ENCODE measurements at regions not wholly inside any gene's neighbourhood (a gene's known extent, or its start where the extent isn't known, plus 50 kb on each side); places are given as distances from the start of the nearest gene placed in this dataset.
A peak's percentile ranks its signal among the peaks of the same experiment; 100 is the strongest.

DNA sequence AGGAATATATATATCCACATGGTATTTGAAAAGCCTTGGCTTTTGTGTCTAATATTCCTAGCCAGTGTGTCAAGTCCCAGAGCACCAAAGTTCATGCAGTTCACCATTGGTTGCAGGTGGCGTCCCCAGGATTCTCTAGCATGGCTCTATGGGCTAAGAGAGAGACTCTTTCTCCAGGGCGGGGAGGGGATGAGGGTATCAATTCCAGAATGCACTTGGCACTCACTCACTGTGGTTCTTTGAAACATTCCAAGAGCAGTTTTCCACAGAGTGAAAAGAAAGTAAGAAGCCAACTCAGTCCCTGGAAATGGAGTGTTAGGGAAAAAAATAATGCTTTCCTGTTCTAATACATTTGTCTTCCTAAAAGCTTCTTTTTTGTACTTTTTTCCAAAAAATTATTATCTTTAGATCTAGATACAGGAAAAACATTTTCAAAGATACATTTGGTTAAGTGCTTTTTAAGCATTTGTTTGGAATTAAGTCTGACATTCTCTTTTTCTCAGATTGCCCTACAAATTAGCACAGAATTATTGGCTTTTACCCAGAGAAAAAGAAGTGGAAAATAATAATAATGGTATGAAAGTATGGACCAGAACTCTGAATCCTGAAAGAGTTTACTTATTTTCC lies 239.9 kb downstream of the PAX3 start:
- DNase-seq = no peak

- DNase-seq = peak; percentile 25
Measured at GRCh38 chr2:222057347-222058073, 241.3 kb downstream of the PAX3 start.

DNA sequence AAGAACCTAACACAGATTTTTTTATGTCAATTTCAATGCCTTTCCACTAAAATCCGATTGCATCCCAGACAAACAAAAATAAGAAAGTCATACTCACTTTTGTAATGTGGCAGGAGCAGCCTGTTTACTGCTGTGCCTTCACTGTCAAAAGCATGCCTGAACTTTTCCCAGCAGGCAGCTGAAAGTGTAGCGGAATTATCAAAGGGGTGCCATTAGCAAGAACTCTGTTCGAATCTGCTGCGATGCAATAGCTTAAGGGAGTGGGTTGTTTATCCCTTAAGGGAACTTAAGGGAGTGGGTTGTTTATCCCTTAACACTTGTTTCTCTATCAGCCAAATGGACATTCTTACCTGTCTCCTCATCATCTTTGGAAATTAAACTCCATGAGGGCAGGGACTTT lies 243.5 kb downstream of the PAX3 start:
- no peak for DNase-seq

DNA sequence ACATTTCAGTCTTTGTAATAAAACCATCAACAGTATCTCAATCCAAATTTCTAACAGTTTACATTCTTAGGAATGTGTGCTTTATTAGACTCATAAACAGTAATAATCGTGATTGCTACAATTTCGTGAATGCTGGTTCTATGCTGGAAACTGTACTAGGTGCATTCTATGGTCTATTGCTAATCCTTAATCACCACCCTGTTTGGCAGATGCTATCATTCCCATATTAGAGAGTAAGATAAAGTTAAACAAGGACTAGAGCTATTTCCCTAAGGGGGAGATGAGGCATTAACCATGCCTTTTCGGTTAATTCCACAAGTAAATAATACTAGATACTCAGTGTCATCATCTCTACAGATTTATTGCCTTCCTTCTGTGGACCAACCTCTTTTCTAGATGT lies 244.0 kb downstream of the PAX3 start:
- no peak for DNase-seq

DNA sequence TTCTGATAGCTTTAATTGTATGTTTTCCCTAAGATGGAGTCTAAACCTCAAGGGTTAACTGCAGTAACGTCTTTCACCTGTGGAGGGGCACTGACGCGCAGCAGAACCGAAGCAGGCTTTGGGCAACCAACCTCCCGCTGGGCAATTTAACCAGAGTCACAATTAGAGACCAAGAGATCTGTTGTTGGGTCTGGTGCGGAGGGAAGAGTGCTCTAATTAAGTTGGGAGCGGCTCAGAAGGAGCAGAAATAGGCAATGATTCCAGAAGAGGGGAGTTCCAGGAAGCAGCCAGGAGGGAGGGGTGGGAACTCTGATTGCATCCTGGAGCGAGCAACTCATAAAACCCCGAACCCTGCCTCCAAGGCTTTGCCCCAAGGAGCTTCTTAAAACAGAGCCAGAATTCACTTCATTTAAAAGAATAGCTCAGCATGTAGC lies 245.8 kb downstream of the PAX3 start:
- DNase-seq = no peak

- DNase-seq = no peak
Measured at GRCh38 chr2:222050981-222051380, 247.8 kb downstream of the PAX3 start.

DNA sequence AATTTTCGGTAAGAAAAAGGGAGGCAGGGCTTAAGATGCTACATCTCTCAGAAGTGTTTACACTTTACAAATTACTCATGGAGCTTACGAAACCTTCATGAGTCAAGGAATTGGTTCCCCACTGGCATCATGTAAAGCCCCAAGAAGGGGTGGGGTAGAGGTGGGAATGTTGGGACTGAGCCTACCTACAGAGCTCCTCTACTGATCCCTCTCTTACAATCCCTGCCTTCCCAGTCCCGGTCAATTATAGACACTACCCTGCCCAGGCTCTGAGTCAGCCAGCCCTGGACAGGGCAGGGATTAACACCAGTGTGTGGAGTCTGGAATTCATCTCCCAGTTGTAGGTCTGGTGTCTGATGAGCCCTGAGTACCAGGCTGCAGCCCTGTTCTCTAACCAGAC lies 248.9 kb downstream of the PAX3 start:
- no peak for DNase-seq

GRCh38 chr2:222043897-222044296 lies 254.9 kb downstream of the PAX3 start:
- DNase-seq = no peak

DNA sequence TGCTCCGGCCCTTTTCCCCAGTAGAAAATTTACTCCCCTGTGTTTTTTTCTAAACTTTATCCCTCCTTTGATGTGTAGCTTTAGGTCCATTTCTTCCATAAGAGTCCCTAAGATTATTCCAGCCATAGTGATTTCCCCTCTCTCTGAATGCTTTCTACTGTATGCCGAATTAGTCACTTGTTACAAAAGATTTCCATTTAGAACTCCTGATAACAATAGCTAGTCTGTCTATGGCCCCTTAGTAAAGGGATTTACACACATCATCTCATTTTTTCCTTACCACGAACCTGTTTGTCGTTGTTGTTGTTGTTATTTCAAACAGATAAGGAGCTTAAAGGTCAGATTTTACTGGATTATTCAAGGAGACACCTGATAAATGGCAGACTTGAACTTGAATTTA lies 256.1 kb downstream of the PAX3 start:
- DNase-seq = no peak

DNA sequence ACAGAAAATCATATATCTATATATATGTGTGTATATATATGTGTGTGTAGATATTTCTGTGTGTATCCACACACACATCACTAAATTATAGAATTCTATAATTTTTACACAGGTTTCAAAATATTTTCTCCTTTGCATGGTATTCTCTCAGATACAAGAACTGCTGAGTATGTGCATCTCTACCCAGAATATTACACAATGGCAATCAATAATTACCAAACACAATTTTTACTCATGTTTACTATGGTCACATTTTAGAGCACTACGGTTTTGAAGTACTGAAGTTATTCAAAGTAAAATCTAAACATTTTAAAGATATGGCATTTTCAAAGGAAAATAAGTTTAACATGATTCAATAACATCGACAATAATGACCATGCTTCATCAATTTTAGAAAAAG lies 258.5 kb downstream of the PAX3 start:
- no peak for DNase-seq

DNA sequence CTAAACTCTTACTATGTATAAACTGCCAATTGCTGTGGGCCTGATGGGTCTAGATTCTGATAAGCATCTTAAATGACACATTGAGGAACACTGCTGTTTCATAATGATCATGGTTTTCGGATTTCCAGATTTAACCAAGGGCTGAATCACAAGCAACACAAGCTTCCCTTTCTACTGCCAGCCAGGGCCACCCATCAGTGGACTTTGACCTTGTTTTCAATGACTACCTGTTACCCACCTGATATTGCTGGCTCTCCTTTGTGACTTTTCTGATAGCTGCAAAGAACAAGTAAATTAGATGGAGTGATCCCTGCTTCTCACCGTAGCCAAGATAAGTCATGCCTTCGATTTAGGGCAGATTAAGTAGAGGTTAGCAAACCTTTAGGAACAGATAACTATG lies 259.0 kb downstream of the PAX3 start:
- no peak for DNase-seq

GRCh38 chr2:222038067-222038802 lies 260.6 kb downstream of the PAX3 start:
- DNase-seq = peak; percentile 2

DNA sequence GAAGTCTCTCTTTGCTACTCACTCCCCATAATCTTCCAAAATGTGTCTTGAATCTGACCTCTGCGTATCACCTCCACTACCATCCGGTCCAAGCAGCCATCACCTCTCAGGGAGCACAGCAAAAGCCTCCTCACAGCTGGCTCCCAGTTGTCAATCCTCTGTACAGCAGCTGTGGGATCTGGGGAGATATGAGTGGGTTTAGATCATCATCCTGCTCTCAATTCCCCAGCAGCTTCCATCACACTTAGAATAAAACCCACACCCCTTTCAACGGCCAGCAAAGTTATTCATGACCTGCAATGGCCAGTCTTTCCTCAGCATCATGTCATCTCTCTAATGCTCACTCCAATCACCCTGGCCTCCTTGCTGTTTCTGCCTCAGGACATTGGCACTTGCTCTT lies 261.6 kb downstream of the PAX3 start:
- no peak for DNase-seq

- DNase-seq = no peak
Measured at GRCh38 chr2:222034058-222034457, 264.7 kb downstream of the PAX3 start.

DNA sequence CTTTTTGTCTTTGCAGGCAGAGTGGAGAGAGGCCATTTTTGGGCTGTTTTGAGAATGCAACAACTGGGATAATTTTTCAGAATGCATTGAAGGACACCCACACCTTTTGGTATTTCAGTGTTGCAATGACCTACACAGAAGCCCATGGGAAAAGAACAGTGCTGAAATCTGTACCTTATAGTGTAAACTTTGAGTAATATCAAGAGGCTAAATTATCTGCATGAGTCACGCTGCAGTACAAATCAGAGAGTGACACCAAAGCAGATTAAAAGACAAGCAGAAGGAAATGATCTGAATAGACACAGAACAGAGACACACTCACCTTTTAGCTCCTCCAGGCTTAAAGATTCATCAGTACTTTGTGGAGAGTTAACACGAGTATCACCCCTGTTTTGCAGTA lies 265.3 kb downstream of the PAX3 start:
- DNase-seq = no peak

DNA sequence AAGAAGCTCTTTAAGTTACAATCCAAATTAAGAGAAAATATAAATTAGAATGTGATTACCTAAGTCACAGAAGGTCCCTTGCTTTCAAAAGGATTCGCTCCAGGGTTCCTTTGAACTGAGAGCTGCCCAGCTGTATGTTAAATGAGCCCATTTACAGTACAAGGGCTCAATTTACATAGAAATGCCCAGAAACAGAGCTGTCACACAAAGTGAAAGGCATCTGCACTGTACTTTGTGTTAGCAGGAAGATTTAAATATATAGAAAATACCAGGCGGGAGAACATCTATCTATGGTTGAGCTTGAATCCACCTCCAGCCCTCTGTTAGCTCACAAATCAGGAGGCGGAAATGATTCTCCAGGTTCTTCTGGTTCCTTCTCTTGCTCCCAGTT lies 272.9 kb downstream of the PAX3 start:
- no peak for DNase-seq

- DNase-seq = peak; percentile 25
Measured at GRCh38 chr2:222024932-222025880, 273.6 kb downstream of the PAX3 start.

- DNase-seq = no peak
Measured at GRCh38 chr2:222017252-222017850, 281.4 kb downstream of the PAX3 start.

- no peak for DNase-seq
Measured at GRCh38 chr2:222013889-222014288, 284.9 kb downstream of the PAX3 start.

DNA sequence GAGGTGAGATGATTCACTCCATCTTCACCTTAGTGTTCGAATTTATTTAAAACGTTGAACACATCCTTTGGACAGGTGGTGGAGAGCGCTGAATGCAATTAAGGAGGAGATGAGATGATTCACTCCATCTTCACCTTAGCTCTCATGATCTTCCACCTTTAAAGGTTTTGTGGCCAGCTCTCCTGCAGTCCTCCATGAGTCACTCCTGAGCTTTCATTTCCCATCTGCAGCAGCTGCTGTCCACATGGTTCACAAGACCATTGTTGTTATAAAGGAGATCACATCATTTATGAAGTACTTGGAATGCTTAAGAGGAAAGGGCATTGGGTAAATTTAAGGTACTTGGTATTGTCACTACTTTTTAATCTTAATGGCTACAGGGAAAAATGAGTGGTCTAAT lies 298.5 kb downstream of the PAX3 start:
- no peak for DNase-seq

GRCh38 chr2:221999717-222000116 lies 299.1 kb downstream of the PAX3 start:
- DNase-seq = no peak

DNA sequence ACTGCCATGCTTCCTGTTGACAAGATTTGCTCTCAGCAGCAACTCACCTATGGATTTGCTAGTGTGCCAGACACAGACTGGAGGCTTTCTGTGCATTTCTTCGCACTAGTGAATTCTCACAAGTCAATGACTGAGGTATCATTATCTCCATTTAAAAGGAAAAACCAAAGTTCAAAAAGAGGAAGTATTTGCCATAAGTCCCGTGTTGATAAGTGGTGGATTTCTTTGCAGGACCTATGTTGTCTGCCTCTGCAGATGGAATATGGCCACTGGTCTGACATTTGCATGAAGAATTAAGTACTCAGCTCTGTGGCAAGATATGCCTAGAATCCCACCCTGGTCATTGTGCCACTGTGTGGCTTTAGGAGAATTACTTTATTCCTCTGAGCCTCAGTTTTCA lies 299.6 kb downstream of the PAX3 start:
- DNase-seq = no peak

GRCh38 chr2:221997683-221998082 lies 301.1 kb downstream of the PAX3 start:
- no peak for DNase-seq

Measured in midbrain (tissue), 1 donor.